GM19452 (cell line): ENCODE measurements at regions not wholly inside any gene's neighbourhood (a gene's known extent, or its start where the extent isn't known, plus 50 kb on each side); places are given as distances from the start of the nearest gene placed in this dataset.
"Not testable (repeated sequence)": the region's sequence is repeated elsewhere in the genome, so short reads cannot be mapped to it uniquely, and the experiment has no call there.

Source experiments
- ATAC-seq: cut with Tn5 transposase; IDR thresholded peaks from one replicate; pipeline ENCODE4 v1.9.1; 2021; ENCODE audit not compliant: unreplicated experiment

- ATAC-seq, result no peak
Measured at GRCh38 chr2:223283329-223283728, 231.3 kb downstream of the KCNE4 start.

GRCh38 chr2:223283771-223284170 is 231.8 kb downstream of the KCNE4 start:
- ATAC-seq, result no peak

- no peak for ATAC-seq
Measured at GRCh38 chr2:223285370-223286265, 233.6 kb downstream of the KCNE4 start.

- no peak for ATAC-seq
Measured at GRCh38 chr2:223294756-223295155, 242.8 kb downstream of the KCNE4 start.

- no peak for ATAC-seq
Measured at GRCh38 chr2:223297788-223298187, 245.8 kb downstream of the KCNE4 start.

GRCh38 chr2:223298329-223298728 is 246.3 kb downstream of the KCNE4 start:
- not testable (repeated sequence) for ATAC-seq

- no peak for ATAC-seq
Measured at GRCh38 chr2:223300326-223300725, 248.3 kb downstream of the KCNE4 start.

- peak; percentile 70 for ATAC-seq
Measured at GRCh38 chr2:223306371-223306770, 254.4 kb downstream of the KCNE4 start.

- ATAC-seq, result no peak
Measured at GRCh38 chr2:223311889-223312680, 260.1 kb downstream of the KCNE4 start.

GRCh38 chr2:223313101-223313500 is 261.1 kb downstream of the KCNE4 start:
- no peak for ATAC-seq

- ATAC-seq, result no peak
Measured at GRCh38 chr2:223314811-223315210, 262.8 kb downstream of the KCNE4 start.

GRCh38 chr2:223315813-223316212 is 263.8 kb downstream of the KCNE4 start:
- ATAC-seq, result no peak

- ATAC-seq, result no peak
Measured at GRCh38 chr2:223316342-223316741, 264.4 kb downstream of the KCNE4 start.

GRCh38 chr2:223319601-223320000 is 267.6 kb downstream of the KCNE4 start:
- ATAC-seq, result no peak

- ATAC-seq, result no peak
Measured at GRCh38 chr2:223324402-223324801, 272.4 kb downstream of the KCNE4 start.

- ATAC-seq, result no peak
Measured at GRCh38 chr2:223328578-223328977, 273.6 kb downstream of the SCG2 start.

- ATAC-seq, result not testable (repeated sequence)
Measured at GRCh38 chr2:223330747-223331146, 271.4 kb downstream of the SCG2 start.

- no peak for ATAC-seq
Measured at GRCh38 chr2:223338016-223338415, 264.1 kb downstream of the SCG2 start.

- ATAC-seq, result no peak
Measured at GRCh38 chr2:223357076-223357475, 245.1 kb downstream of the SCG2 start.

GRCh38 chr2:223363085-223363484 is 239.1 kb downstream of the SCG2 start:
- no peak for ATAC-seq

- no peak for ATAC-seq
Measured at GRCh38 chr2:223365158-223365679, 236.9 kb downstream of the SCG2 start.

GRCh38 chr2:223366566-223366965 is 235.6 kb downstream of the SCG2 start:
- no peak for ATAC-seq
